ENCODE measurements at regions not wholly inside any gene's neighbourhood (a gene's known extent, or its start where the extent isn't known, plus 50 kb on each side); places are given as distances from the start of the nearest gene placed in this dataset.

DNA sequence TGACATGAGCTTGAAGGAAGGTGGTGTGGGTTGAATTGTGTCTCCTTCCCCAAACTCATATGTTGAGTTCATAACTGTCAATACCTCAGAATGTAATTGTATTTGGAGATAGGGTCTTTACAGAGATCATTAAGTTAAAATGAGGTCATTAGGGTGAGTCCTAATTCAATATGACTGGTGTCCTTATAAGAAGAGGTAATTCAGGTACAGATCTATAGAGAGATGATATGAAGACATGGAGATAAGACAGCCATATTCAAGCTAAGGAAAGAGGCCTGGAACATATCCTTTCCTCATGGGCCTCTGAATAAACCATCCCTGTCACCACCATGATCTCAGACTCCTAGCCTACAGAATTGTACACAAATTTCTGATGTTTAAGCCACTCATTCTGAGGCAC is 514.7 kb upstream of the MGAT4C start:
- Histone ChIP-seq H3K27ac (no peak overlapping the region), H3K9me3 (no peaks in the 10 kb centered on the region), H3K4me1 (no peaks in the 10 kb centered on the region), H3K27me3 (replicated peaks in 1 of 7) (no peaks in the 10 kb centered on the region), H3K36me3 (no peaks in the 10 kb centered on the region), H3K4me3 (no peak overlapping the region)
- intact Hi-C loops (cut with DNase I; ENCODE audit: low total_unique reads): no loop called here
- TF ChIP-seq POLR2A (IDR thresholded peaks at IDR 0.05) (no peak), POLR2AphosphoS5 (IDR thresholded peaks at IDR 0.05) (no peak)
- TF ChIP-seq, protein P1, sequence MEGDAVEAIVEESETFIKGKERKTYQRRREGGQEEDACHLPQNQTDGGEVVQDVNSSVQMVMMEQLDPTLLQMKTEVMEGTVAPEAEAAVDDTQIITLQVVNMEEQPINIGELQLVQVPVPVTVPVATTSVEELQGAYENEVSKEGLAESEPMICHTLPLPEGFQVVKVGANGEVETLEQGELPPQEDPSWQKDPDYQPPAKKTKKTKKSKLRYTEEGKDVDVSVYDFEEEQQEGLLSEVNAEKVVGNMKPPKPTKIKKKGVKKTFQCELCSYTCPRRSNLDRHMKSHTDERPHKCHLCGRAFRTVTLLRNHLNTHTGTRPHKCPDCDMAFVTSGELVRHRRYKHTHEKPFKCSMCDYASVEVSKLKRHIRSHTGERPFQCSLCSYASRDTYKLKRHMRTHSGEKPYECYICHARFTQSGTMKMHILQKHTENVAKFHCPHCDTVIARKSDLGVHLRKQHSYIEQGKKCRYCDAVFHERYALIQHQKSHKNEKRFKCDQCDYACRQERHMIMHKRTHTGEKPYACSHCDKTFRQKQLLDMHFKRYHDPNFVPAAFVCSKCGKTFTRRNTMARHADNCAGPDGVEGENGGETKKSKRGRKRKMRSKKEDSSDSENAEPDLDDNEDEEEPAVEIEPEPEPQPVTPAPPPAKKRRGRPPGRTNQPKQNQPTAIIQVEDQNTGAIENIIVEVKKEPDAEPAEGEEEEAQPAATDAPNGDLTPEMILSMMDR (IDR thresholded peaks at IDR 0.05 in 8 of 11, conservative IDR thresholded peaks at IDR 0.05 in 3 of 11): no peak
- DNase-seq: no peak

DNA sequence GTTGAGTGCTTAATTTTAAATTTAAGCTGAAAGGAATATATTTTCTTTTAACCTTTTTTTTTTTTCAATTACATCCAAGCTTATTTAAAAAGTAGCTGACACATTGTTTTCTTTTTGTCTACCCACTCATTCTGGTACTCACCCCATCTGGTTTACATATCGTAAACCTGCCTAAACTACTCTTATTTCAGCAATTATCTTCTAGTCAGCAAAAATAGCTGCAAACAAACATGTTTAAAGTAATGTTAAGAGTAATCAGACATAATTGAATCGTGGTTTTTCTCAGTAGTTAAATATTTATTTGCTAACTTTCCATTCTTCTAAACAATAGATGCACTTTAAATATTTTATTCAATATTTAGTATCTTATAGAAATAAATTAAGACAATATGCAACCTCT is 492.7 kb upstream of the MGAT4C start:
- no peak for DNase-seq
- intact Hi-C loops (cut with DNase I; ENCODE audit: low total_unique reads): no loop called here
- Histone ChIP-seq H3K9me3 (no peaks in the 10 kb centered on the region), H3K4me3 (no peak overlapping the region), H3K27me3 (replicated peaks in 1 of 7) (no peaks in the 10 kb centered on the region), H3K36me3 (no peaks in the 10 kb centered on the region), H3K27ac (no peak overlapping the region), H3K4me1 (no peaks in the 10 kb centered on the region)
- WGBS, 5 donors: 58 to 65% (median 62%) methylated on average over 2 of the region's 2 CpGs
- no peak for TF ChIP-seq POLR2AphosphoS5 (IDR thresholded peaks at IDR 0.05)
- TF ChIP-seq, protein P1 (IDR thresholded peaks at IDR 0.05 in 8 of 11, conservative IDR thresholded peaks at IDR 0.05 in 3 of 11): no peak
- no peak for TF ChIP-seq POLR2A (IDR thresholded peaks at IDR 0.05)

DNA sequence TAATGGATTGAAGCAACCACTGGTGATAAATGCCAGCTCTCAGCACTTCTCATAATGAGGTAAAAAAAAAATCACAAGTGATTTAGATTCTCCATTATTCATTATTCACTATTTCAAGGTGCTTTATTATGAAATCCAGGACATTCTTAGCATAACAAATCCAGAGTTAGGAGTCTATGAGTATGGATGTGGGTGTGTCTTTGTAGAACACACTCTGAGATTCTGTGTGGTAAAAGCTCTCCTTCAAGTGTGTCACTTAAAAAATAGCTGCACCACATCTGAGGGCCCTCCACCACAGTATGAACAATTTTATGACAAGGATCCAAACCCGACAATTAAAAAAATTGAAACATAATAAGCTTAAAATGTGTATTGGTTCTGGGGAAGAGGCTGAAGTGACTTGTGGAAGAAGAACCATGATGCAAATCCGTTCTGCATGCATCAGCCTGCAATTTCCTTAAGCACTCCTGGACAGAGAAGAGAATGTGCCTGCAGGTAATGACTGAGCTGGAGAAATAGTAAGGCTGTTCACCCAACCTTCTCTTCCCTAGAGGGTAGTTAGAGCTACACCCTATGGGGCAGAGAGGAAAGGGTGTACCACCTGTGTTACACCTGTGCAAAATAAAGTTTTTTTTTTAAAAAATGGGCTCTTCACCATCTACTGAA is 488.5 kb upstream of the MGAT4C start:
- no peaks in the 10 kb centered on the region for H3K27me3 ChIP-seq (replicated peaks in 1 of 7)
- H3K4me3 ChIP-seq: no peak overlapping the region
- WGBS, 5 donors: 55 to 78% (median 74%) methylated on average over 2 of the region's 2 CpGs
- no peaks in the 10 kb centered on the region for H3K4me1 ChIP-seq
- DNase-seq: no peak
- TF ChIP-seq POLR2AphosphoS5 (IDR thresholded peaks at IDR 0.05): no peak
- TF ChIP-seq POLR2A (IDR thresholded peaks at IDR 0.05): no peak
- TF ChIP-seq, protein P1 (IDR thresholded peaks at IDR 0.05 in 8 of 11, conservative IDR thresholded peaks at IDR 0.05 in 3 of 11): no peak
- no peaks in the 10 kb centered on the region for H3K9me3 ChIP-seq
- H3K36me3 ChIP-seq: no peaks in the 10 kb centered on the region
- intact Hi-C loops (cut with DNase I; ENCODE audit: low total_unique reads): no loop called here
- no peak overlapping the region for H3K27ac ChIP-seq

DNA sequence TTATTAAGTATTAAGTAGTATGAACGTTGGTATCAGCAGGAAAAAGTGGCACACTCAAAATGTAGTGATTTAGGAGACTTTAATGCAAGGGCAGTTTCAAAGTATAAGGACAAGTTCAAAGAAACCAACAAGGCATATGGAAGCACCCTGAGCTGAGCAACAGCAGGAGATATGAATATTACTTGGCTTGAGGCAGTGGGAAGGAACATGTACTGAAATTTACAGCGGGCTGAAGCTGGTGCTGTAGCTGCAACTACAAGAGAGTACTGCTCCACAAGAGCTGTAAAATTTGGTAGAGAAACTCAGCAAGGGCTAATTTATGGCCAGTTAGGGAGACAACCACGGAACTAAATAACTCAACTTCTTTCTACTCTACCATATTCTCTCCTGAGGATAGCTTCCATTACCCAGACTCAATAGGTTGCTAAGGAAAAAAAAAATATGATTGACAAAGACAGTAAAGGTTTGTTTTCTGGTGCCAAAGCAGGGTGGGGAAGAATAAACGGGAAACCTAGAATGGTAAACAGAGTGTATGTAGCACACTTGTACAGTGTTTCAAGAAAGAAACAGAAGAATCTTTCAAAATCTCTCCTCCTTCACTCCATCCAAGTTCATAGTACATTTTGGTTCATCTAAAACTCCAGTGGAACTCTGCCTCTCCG is 487.8 kb upstream of the MGAT4C start:
- no peak overlapping the region for H3K27ac ChIP-seq
- WGBS, 5 donors: 66 to 77% (median 76%) methylated on average over 5 of the region's 5 CpGs
- TF ChIP-seq POLR2A (IDR thresholded peaks at IDR 0.05) (no peak), POLR2AphosphoS5 (IDR thresholded peaks at IDR 0.05) (no peak)
- TF ChIP-seq, protein P1 (IDR thresholded peaks at IDR 0.05 in 8 of 11, conservative IDR thresholded peaks at IDR 0.05 in 3 of 11): no peak

More for the DNA sequence above, 487.8 kb upstream of the MGAT4C start:
- no peaks in the 10 kb centered on the region for H3K27me3 ChIP-seq (replicated peaks in 1 of 7)
- intact Hi-C loops (cut with DNase I; ENCODE audit: low total_unique reads): no loop called here
- DNase-seq: no peak
- no peaks in the 10 kb centered on the region for H3K36me3 ChIP-seq
- H3K9me3 ChIP-seq: no peaks in the 10 kb centered on the region
- H3K4me3 ChIP-seq: no peak overlapping the region
- H3K4me1 ChIP-seq: no peaks in the 10 kb centered on the region
